ENCODE measurements at regions not wholly inside any gene's neighbourhood (a gene's known extent, or its start where the extent isn't known, plus 50 kb on each side); places are given as distances from the start of the nearest gene placed in this dataset.

GRCh38 chr20:41960166-41960565 lies 342.0 kb upstream of the CHD6 start:
- H3K9me3 Mint-ChIP-seq (ENCODE audit: unreplicated experiment) = no peaks in the 10 kb centered on the region
- no peak overlapping the region for H3K27ac Mint-ChIP-seq (ENCODE audit: unreplicated experiment)
- H3K4me1 Mint-ChIP-seq (ENCODE audit: low read depth, unreplicated experiment) = no peaks in the 10 kb centered on the region
- no peaks in the 10 kb centered on the region for H3K36me3 Mint-ChIP-seq (ENCODE audit: insufficient read depth, unreplicated experiment)
- no peak overlapping the region for H3K4me3 Mint-ChIP-seq (ENCODE audit: unreplicated experiment)
- peaks cover 13% of the 10 kb centered on the region for H3K27me3 Mint-ChIP-seq (ENCODE audit: insufficient read depth, unreplicated experiment)
- Histone ChIP-seq H3K9me3 (no peaks in the 10 kb centered on the region), H3K4me3 (ENCODE audit: low read depth, low read length) (no peak overlapping the region), H3K36me3 (ENCODE audit: control insufficient read depth, insufficient read depth, low read length) (no peaks in the 10 kb centered on the region), H3K4me1 (no peaks in the 10 kb centered on the region), H3K27me3 (replicated peaks; ENCODE audit: control insufficient read depth, insufficient read depth, low read length) (no peaks in the 10 kb centered on the region)
- DNase-seq = no peak
- POLR2A ChIA-PET = no interaction called here
- intact Hi-C loops (cut with micrococcal nuclease; ENCODE audit: unreplicated experiment) = no loop called here
- BruUV-seq (replicated peaks) = no TSS peak
- TF ChIP-seq CTCF (IDR thresholded peaks at IDR 0.05; ENCODE audit: insufficient read depth in 1 of 2, low read depth in 1 of 2, low read length in 1 of 2, severe bottlenecking in 1 of 2, unreplicated experiment in 1 of 2) = no peak
- CTCF ChIA-PET = no interaction called here

DNA sequence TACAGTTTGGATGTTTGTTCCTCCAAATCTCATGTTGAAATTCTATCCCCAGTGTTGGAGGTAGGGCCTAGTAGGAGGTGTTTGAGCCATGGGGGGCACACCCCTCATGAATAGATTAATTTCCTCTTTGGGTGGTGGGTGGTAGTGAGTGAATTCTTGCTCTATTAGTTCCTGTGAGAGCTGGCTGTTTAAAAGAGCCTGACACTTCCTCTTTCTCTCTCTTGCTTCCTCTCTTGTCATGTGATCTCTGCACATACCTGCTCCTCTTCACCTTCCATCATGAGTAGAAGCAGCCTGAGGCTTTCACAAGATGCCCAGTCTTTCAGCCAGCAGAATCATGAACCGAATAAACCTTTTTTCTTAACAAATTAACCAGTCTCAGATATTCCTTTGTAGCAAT lies 340.2 kb upstream of the CHD6 start:
- H3K9me3 Mint-ChIP-seq (ENCODE audit: unreplicated experiment) = no peaks in the 10 kb centered on the region

DNA sequence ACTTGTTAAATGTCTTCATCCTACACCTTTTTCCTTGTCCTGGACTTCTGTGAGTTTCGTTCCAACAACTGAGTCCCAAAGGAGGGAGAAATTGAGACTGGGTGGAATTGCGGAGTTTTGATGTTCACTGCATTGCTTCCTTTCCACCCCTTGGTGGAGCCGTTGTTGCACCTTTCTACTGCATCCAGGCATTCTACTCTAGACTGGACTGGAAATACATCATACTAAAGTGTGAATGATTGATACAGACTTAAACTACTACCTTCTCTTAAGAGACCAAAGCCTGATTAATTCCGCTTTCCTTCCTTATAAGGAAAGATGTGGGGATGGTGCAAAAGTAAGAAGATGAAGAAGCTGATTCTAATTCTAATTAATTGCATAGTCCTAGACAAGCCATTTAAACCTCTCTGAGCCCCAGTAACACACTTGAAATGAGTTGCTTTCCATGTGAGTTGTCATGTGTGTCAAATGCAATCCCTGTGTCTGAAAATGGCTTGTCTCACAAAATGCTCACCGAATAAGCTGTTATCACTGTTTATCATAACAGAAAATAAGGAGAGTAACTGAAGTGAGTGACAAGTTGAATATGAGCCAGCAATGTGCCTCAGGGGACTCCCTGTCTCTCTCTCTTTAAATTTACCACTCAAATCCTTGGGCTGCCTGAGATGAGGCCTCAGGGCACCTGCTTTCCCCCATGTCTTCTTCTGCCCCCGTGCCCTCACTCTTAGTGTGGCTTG lies 338.3 kb upstream of the CHD6 start:
- intact Hi-C loops (cut with micrococcal nuclease; ENCODE audit: unreplicated experiment) = loop anchor here (1.0 to 2.0 kb wide), 5 partner anchors 63 to 1236 kb away; no protein-coding TSS in a partner anchor
- H3K27me3 ChIP-seq (replicated peaks; ENCODE audit: control insufficient read depth, insufficient read depth, low read length) = no peaks in the 10 kb centered on the region
- Mint-ChIP-seq H3K27ac (ENCODE audit: unreplicated experiment) (no peak overlapping the region), H3K27me3 (ENCODE audit: insufficient read depth, unreplicated experiment) (peaks cover 9% of the 10 kb centered on the region), H3K4me1 (ENCODE audit: low read depth, unreplicated experiment) (no peaks in the 10 kb centered on the region), H3K9me3 (ENCODE audit: unreplicated experiment) (no peaks in the 10 kb centered on the region), H3K4me3 (ENCODE audit: unreplicated experiment) (no peak overlapping the region), H3K36me3 (ENCODE audit: insufficient read depth, unreplicated experiment) (no peaks in the 10 kb centered on the region)
- peak; percentile 50 to 61 for DNase-seq
- no peaks in the 10 kb centered on the region for H3K36me3 ChIP-seq (ENCODE audit: control insufficient read depth, insufficient read depth, low read length)
- H3K9me3 ChIP-seq = no peaks in the 10 kb centered on the region
- POLR2A ChIA-PET = no interaction called here
- no TSS peak for BruUV-seq (replicated peaks)
- H3K4me3 ChIP-seq (ENCODE audit: low read depth, low read length) = no peak overlapping the region
- CTCF ChIA-PET = interaction anchor here (0.7 to 1.8 kb wide), 5 partner anchors 8 to 86 kb away, joined by 3 to 6 read pairs (median 3); no protein-coding TSS in a partner anchor
- TF ChIP-seq CTCF (IDR thresholded peaks at IDR 0.05; ENCODE audit: insufficient read depth in 1 of 2, low read depth in 1 of 2, low read length in 1 of 2, severe bottlenecking in 1 of 2, unreplicated experiment in 1 of 2) = peak; percentile 65 to 80
- H3K4me1 ChIP-seq = no peaks in the 10 kb centered on the region

More for the DNA sequence above, 340.2 kb upstream of the CHD6 start:
- no TSS peak for BruUV-seq (replicated peaks)
- Histone ChIP-seq H3K4me1 (no peaks in the 10 kb centered on the region), H3K27me3 (replicated peaks; ENCODE audit: control insufficient read depth, insufficient read depth, low read length) (no peaks in the 10 kb centered on the region), H3K9me3 (no peaks in the 10 kb centered on the region), H3K4me3 (ENCODE audit: low read depth, low read length) (no peak overlapping the region), H3K36me3 (ENCODE audit: control insufficient read depth, insufficient read depth, low read length) (no peaks in the 10 kb centered on the region)
- H3K27me3 Mint-ChIP-seq (ENCODE audit: insufficient read depth, unreplicated experiment) = peaks cover 15% of the 10 kb centered on the region
- no peak overlapping the region for H3K4me3 Mint-ChIP-seq (ENCODE audit: unreplicated experiment)
- no peaks in the 10 kb centered on the region for H3K4me1 Mint-ChIP-seq (ENCODE audit: low read depth, unreplicated experiment)
- no peaks in the 10 kb centered on the region for H3K36me3 Mint-ChIP-seq (ENCODE audit: insufficient read depth, unreplicated experiment)
- TF ChIP-seq CTCF (IDR thresholded peaks at IDR 0.05; ENCODE audit: insufficient read depth in 1 of 2, low read depth in 1 of 2, low read length in 1 of 2, severe bottlenecking in 1 of 2, unreplicated experiment in 1 of 2) = no peak
- no peak for DNase-seq
- H3K27ac Mint-ChIP-seq (ENCODE audit: unreplicated experiment) = no peak overlapping the region
- POLR2A ChIA-PET = no interaction called here
- intact Hi-C loops (cut with micrococcal nuclease; ENCODE audit: unreplicated experiment) = no loop called here
- CTCF ChIA-PET = no interaction called here

Data from Caco-2 (cell line).